Chondrocyte (in vitro differentiated cells): ENCODE measurements at regions not wholly inside any gene's neighbourhood (a gene's known extent, or its start where the extent isn't known, plus 50 kb on each side); places are given as distances from the start of the nearest gene placed in this dataset.

Source experiments
- DNase-seq: peaks from one replicate; pipeline ENCODE4 v3.0.0; 2021; ENCODE audit warnings: mixed read lengths, low spot score
- H3K27ac Mint-ChIP-seq: one replicate; pipeline ENCODE4 v1.8.0; 2021; ENCODE audit warnings: mild to moderate bottlenecking, moderate library complexity, mixed read lengths; ENCODE audit not compliant: unreplicated experiment
- H3K27me3 Mint-ChIP-seq: 2 replicates; pipeline ENCODE4 v1.8.0; 2021; ENCODE audit warnings: low read depth, mixed read lengths
- H3K36me3 Mint-ChIP-seq: 2 replicates; pipeline ENCODE4 v1.8.0; 2021; ENCODE audit warnings: low read depth, mixed read lengths
- H3K4me1 Mint-ChIP-seq: 2 replicates; pipeline ENCODE4 v1.8.0; 2021; ENCODE audit warnings: low read depth, mild to moderate bottlenecking, mixed read lengths
- H3K4me3 Mint-ChIP-seq: one replicate; pipeline ENCODE4 v1.8.0; 2021; ENCODE audit warnings: mild to moderate bottlenecking, moderate library complexity, mixed read lengths; ENCODE audit not compliant: unreplicated experiment
- H3K9me3 Mint-ChIP-seq: 2 replicates; pipeline ENCODE4 v1.8.0; 2021; ENCODE audit warnings: low read depth, mixed read lengths
- TF ChIP-seq, protein P1 (sequence below): fragments of 200-600 bp; sonication (generic); IDR thresholded peaks from 2 replicates; pipeline ENCODE4 v1.5.0; 2021; ENCODE audit warnings: antibody characterized with exemption, mild to moderate bottlenecking, moderate library complexity

DNA sequence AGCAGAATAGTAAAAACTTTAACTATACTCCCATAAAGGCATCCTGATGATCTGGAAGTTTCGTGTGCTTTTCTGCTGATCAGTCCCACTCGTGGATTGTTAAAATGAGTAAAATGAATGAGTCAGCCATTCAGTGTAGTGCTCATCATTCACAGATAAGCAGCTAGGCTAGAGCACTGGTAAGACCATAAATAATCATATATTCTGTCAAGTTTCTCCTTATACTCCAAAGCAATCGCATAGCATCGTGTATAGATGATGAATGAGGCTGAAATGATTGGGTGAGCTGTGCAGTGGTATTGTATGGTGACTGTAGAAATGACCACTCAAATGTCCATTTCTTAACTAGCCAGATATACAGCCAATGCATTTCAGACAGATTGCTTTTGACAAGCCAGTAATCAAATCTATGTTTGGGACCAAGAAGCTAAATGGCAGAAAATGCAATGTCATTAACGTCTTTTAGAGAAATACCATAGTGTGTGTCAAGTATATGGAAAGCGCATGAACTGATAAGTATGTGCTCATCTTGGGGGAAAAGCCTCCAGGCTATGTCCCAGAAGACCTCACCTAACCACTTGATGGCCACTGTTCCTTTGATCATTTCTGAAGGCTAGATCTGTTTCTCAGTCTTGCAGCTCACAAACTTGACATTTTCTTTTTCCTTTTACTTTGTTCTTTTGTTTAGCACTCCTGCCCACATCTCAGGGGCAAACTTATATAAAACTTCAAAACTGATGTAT lies 227.2 kb upstream of the FAM3C start:
- TF ChIP-seq, protein P1, sequence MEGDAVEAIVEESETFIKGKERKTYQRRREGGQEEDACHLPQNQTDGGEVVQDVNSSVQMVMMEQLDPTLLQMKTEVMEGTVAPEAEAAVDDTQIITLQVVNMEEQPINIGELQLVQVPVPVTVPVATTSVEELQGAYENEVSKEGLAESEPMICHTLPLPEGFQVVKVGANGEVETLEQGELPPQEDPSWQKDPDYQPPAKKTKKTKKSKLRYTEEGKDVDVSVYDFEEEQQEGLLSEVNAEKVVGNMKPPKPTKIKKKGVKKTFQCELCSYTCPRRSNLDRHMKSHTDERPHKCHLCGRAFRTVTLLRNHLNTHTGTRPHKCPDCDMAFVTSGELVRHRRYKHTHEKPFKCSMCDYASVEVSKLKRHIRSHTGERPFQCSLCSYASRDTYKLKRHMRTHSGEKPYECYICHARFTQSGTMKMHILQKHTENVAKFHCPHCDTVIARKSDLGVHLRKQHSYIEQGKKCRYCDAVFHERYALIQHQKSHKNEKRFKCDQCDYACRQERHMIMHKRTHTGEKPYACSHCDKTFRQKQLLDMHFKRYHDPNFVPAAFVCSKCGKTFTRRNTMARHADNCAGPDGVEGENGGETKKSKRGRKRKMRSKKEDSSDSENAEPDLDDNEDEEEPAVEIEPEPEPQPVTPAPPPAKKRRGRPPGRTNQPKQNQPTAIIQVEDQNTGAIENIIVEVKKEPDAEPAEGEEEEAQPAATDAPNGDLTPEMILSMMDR = no peak
- Mint-ChIP-seq H3K9me3 (no peaks in the 10 kb centered on the region), H3K27ac (no peak overlapping the region), H3K36me3 (no peaks in the 10 kb centered on the region), H3K4me3 (no peak overlapping the region), H3K4me1 (peaks cover 4% of the 10 kb centered on the region), H3K27me3 (no peaks in the 10 kb centered on the region)
- no peak for DNase-seq

DNA sequence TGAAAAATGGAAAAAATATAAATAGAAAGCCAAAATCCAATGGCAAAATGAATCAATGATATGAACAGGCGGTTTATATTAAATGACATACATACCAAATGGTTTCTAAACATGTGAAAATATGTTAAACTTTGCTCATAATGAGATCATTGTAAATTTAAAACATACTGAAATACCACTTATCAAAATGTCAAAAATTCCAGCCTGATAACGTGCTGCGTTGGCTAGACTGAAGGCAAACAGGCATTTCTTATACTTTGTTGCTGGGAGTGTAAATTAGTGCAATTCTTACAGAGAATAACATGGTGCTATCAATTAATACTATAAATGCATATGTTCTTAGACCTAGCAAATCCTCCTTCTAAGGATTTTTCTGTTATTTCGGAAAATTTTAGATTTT lies 225.8 kb upstream of the FAM3C start:
- no peak overlapping the region for H3K4me3 Mint-ChIP-seq
- H3K27ac Mint-ChIP-seq = no peak overlapping the region
- peaks cover 4% of the 10 kb centered on the region for H3K4me1 Mint-ChIP-seq
- no peak for DNase-seq
- H3K9me3 Mint-ChIP-seq = peaks cover 5% of the 10 kb centered on the region
- no peaks in the 10 kb centered on the region for H3K36me3 Mint-ChIP-seq
- TF ChIP-seq, protein P1 = no peak
- no peaks in the 10 kb centered on the region for H3K27me3 Mint-ChIP-seq

DNA sequence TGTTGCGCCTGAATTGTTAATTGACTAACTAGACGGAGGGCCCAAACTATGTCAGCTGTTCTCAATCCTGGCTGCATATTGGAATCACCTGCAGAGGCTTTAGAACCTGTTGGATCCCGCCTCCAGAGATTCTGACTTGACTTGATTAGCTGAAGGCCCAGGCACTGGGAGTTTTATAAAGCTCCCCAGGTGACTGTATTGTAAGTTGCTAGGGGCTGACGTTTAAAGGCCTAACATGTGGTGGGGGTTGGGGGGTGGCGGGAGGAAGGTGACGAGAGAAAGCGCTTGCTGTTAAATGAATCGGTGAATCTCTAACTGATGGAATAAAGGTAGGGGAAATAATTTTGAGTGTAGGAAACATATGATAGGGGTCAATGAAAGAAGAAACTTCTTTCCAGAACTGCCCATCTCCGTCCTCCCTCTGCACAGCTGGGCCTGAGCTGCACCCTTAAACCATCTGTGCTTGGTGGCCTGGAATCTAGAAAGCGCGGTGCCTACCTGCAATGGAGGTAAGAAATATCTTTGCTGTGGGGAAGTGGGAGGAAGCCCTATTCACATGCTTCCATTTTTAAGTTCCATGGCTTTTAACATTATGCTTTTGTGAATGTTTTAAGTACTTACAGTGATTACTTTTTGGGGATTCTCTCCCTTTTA lies 225.0 kb upstream of the FAM3C start:
- peaks cover 5% of the 10 kb centered on the region for H3K9me3 Mint-ChIP-seq
- no peak overlapping the region for H3K27ac Mint-ChIP-seq
- no peaks in the 10 kb centered on the region for H3K27me3 Mint-ChIP-seq
- DNase-seq = no peak
- no peak overlapping the region for H3K4me3 Mint-ChIP-seq
- TF ChIP-seq, protein P1 = no peak
- no peaks in the 10 kb centered on the region for H3K36me3 Mint-ChIP-seq
- peaks cover 4% of the 10 kb centered on the region for H3K4me1 Mint-ChIP-seq

DNA sequence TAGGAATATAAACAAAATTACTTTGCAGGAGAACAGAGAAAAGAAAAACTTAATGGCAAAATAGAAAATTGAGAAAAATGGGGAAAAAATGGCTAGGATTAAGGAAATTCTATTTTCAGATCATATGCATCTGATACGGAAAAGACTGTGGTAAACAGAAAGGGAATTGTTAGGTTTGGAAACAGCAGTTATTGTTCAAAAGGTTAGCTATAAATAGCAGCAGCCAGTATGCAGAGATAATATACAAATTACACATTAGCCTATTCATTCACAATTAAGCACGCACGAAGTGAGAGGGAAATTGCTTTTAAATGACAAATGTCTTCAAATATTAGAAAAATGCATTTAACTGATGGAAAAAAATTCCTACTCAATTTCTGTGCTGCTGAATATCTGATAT lies 224.1 kb upstream of the FAM3C start:
- H3K27me3 Mint-ChIP-seq = no peaks in the 10 kb centered on the region
- H3K36me3 Mint-ChIP-seq = no peaks in the 10 kb centered on the region
- H3K9me3 Mint-ChIP-seq = peaks cover 7% of the 10 kb centered on the region
- TF ChIP-seq, protein P1 = no peak
- H3K4me3 Mint-ChIP-seq = no peak overlapping the region
- peaks cover 4% of the 10 kb centered on the region for H3K4me1 Mint-ChIP-seq
- no peak for DNase-seq
- H3K27ac Mint-ChIP-seq = no peak overlapping the region

DNA sequence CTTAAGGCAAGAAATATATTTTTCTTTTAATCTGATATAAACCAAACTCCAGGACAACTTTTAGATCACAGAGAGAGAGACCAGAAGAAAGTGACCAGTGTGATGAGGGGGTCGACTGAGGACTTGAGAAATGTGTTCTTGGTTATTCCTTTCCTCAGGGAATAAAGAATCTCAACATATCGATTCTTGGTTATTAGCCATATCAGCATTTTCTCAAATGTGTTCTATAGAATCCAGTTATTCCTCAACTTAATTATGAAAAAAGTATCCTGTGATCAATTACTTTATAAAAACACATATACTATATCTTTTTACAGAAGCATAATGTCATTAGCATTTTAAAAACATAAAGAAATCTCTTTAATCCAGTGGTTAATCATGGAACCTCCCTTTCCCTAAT lies 222.1 kb upstream of the FAM3C start:
- H3K4me3 Mint-ChIP-seq = no peak overlapping the region
- TF ChIP-seq, protein P1 = no peak
- no peaks in the 10 kb centered on the region for H3K27me3 Mint-ChIP-seq
- no peak overlapping the region for H3K27ac Mint-ChIP-seq
- H3K36me3 Mint-ChIP-seq = no peaks in the 10 kb centered on the region
- no peaks in the 10 kb centered on the region for H3K4me1 Mint-ChIP-seq
- DNase-seq = no peak
- peaks cover 7% of the 10 kb centered on the region for H3K9me3 Mint-ChIP-seq
